HG03095 (cell line): ENCODE measurements at regions not wholly inside any gene's neighbourhood (a gene's known extent, or its start where the extent isn't known, plus 50 kb on each side); places are given as distances from the start of the nearest gene placed in this dataset.
"Not testable (repeated sequence)": the region's sequence is repeated elsewhere in the genome, so short reads cannot be mapped to it uniquely, and the experiment has no call there.

Source experiments
- ATAC-seq: cut with Tn5 transposase; IDR thresholded peaks from one replicate; pipeline ENCODE4 v1.9.1; 2021; ENCODE audit warnings: moderate library complexity; ENCODE audit not compliant: unreplicated experiment

GRCh38 chr7:149714081-149714909 is 59.1 kb downstream of the ZNF467 start:
- ATAC-seq, result peak; percentile 95

GRCh38 chr7:149713731-149714068 is 59.7 kb downstream of the ZNF467 start:
- ATAC-seq, result no peak

- ATAC-seq, result no peak
Observed at GRCh38 chr7:149713061-149713730, 60.2 kb downstream of the ZNF467 start.

- ATAC-seq, result no peak
Observed at GRCh38 chr7:149708026-149708425, 65.4 kb downstream of the ZNF467 start.

- no peak for ATAC-seq
Observed at GRCh38 chr7:149707448-149707886, 65.9 kb downstream of the ZNF467 start.

- ATAC-seq, result no peak
Observed at GRCh38 chr7:149706398-149706797, 67.0 kb downstream of the ZNF467 start.

GRCh38 chr7:149704507-149704906 is 68.9 kb downstream of the ZNF467 start:
- ATAC-seq, result no peak

GRCh38 chr7:149703044-149703650 is 70.2 kb downstream of the ZNF467 start:
- ATAC-seq, result no peak

- ATAC-seq, result no peak
Observed at GRCh38 chr7:149701495-149702240, 71.7 kb downstream of the ZNF467 start.

- ATAC-seq, result not testable (repeated sequence)
Observed at GRCh38 chr7:149697767-149698166, 75.6 kb downstream of the ZNF467 start.

GRCh38 chr7:149696280-149696679 is 77.1 kb downstream of the ZNF467 start:
- no peak for ATAC-seq

- no peak for ATAC-seq
Observed at GRCh38 chr7:149692557-149692982, 80.8 kb downstream of the ZNF467 start.

- no peak for ATAC-seq
Observed at GRCh38 chr7:149692056-149692455, 81.3 kb downstream of the ZNF467 start.

- no peak for ATAC-seq
Observed at GRCh38 chr7:149690688-149691446, 82.5 kb downstream of the ZNF467 start.

GRCh38 chr7:149689291-149689721 is 84.1 kb downstream of the ZNF467 start:
- ATAC-seq, result no peak

GRCh38 chr7:149688836-149689235 is 84.6 kb downstream of the ZNF467 start:
- ATAC-seq, result no peak

- ATAC-seq, result not testable (repeated sequence)
Observed at GRCh38 chr7:149687820-149688219, 85.6 kb downstream of the ZNF467 start.

GRCh38 chr7:149686449-149686848 is 86.9 kb downstream of the ZNF467 start:
- ATAC-seq, result no peak

- ATAC-seq, result no peak
Observed at GRCh38 chr7:149686011-149686410, 87.4 kb downstream of the ZNF467 start.

- no peak for ATAC-seq
Observed at GRCh38 chr7:149685455-149685854, 87.9 kb downstream of the ZNF467 start.
